GM12865 (cell line): ENCODE measurements at regions not wholly inside any gene's neighbourhood (a gene's known extent, or its start where the extent isn't known, plus 50 kb on each side); places are given as distances from the start of the nearest gene placed in this dataset.

ENCODE experiments used
- DNase-seq: peaks from one replicate; pipeline ENCODE4 v3.0.0; 2010; ENCODE audit warnings: low read depth
- H3K4me3 ChIP-seq: 2 replicates; pipeline ENCODE4 v1.5.1; 2011; ENCODE audit warnings: mild to moderate bottlenecking, low read depth, low read length, control low read depth
- TF ChIP-seq, protein P1 (sequence below): IDR thresholded peaks from 2 replicates; pipeline ENCODE4 v1.5.1; 2011; ENCODE audit warnings: low read length, control low read depth, low read depth, inconsistent platforms; ENCODE audit not compliant: insufficient read depth; ENCODE audit errors: missing control alignments

DNA sequence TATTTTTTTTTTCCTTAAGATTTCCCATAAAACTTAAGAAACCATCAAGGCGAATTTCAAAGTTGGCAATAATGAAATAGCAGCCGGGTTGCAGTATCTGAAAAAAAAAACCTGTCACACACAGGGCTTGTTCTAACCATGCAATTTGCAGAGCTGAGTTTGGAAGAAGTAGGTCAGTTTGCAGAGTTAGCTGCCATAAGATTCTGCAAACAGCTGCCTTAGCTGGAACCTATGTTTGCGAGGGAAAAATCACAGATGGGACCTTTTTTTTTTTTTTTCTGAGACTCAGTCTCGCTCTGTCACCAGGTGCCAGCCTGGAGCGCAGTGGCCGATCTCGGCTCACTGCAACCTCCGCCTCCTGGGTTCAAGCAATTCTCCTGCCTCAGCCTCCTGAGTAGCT is 98.5 kb upstream of the HS3ST4 start:
- H3K4me3 ChIP-seq, result no peak overlapping the region
- no peak for DNase-seq
- TF ChIP-seq, protein P1, sequence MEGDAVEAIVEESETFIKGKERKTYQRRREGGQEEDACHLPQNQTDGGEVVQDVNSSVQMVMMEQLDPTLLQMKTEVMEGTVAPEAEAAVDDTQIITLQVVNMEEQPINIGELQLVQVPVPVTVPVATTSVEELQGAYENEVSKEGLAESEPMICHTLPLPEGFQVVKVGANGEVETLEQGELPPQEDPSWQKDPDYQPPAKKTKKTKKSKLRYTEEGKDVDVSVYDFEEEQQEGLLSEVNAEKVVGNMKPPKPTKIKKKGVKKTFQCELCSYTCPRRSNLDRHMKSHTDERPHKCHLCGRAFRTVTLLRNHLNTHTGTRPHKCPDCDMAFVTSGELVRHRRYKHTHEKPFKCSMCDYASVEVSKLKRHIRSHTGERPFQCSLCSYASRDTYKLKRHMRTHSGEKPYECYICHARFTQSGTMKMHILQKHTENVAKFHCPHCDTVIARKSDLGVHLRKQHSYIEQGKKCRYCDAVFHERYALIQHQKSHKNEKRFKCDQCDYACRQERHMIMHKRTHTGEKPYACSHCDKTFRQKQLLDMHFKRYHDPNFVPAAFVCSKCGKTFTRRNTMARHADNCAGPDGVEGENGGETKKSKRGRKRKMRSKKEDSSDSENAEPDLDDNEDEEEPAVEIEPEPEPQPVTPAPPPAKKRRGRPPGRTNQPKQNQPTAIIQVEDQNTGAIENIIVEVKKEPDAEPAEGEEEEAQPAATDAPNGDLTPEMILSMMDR, result no peak

DNA sequence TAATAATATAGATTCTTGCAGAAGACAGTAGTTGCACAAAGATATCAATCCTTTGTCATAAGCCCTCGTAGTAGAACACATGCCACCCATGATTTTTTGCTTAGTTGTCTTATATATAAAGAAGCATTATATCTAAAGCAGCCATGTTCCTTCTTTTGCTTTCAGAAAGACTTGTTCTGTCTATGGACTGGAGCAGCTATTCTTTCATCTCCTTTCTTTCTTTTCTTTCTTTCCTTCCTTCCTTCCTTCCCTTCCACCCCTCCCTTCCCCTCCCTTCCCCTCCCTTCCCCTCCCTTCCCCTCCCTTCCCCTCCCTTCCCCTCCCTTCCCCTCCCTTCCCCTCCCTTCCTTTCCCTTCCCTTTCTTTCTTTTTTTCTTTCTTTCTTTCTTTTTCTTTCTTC is 104.0 kb upstream of the HS3ST4 start:
- no peak overlapping the region for H3K4me3 ChIP-seq
- TF ChIP-seq, protein P1, result no peak
- no peak for DNase-seq

DNA sequence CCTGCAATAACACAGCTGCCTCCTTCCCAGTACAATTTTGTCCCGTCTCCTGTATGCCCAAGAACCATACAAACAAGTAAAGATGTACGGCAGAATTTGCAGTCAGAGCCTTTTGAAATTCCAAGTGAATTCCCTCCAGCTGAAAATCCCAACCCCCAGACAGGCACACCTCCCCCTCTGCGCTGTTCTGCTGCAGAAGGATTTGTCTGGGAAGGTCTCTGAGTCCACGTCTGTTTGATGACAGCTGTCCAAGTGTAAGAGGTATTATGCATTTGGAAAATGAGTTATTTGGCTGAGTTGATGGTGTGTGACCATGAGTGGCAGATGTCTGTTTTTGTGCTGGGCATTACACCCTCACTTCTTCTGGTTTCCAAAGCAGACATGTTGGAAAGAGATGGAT is 104.9 kb upstream of the HS3ST4 start:
- no peak for DNase-seq
- no peak overlapping the region for H3K4me3 ChIP-seq
- TF ChIP-seq, protein P1, result no peak

GRCh38 chr16:25585526-25585925 is 106.2 kb upstream of the HS3ST4 start:
- H3K4me3 ChIP-seq, result no peak overlapping the region
- no peak for DNase-seq
- TF ChIP-seq, protein P1, result no peak

DNA sequence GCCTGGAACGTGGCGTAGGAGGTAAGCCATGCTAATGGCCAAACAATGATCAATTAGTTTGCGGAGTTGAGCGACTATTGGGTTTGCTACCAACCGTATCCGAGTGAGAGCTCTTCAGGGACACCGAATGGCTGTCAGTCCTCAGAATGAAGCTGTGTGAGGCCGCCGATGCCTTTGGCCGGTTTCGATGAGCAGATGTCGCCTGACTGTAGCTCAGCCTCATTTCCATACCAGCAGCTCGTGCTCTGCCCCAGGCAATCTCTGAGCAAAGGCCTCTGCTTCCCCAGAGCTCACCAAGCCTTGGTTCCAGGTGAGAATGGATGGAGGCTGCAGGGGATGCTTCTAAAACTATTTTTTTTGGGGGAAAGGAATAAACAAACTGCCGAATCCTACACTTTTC is 111.7 kb upstream of the HS3ST4 start:
- TF ChIP-seq, protein P1, result no peak
- DNase-seq, result no peak
- H3K4me3 ChIP-seq, result no peak overlapping the region

- TF ChIP-seq, protein P1, result no peak
- H3K4me3 ChIP-seq, result no peak overlapping the region
- DNase-seq, result no peak
Measured at GRCh38 chr16:25575363-25575762, 116.4 kb upstream of the HS3ST4 start.

GRCh38 chr16:25571712-25572111 is 120.0 kb upstream of the HS3ST4 start:
- DNase-seq, result no peak
- no peak overlapping the region for H3K4me3 ChIP-seq
- TF ChIP-seq, protein P1, result no peak
